GM23338 (cell line): ENCODE measurements at regions not wholly inside any gene's neighbourhood (a gene's known extent, or its start where the extent isn't known, plus 50 kb on each side); places are given as distances from the start of the nearest gene placed in this dataset.

ENCODE experiments used
- ATAC-seq: fragments of 200-7000 bp; cut with Tn5 transposase; 3 replicates; pipeline ENCODE4 v1.9.1; 2020
- DNase-seq: peaks from one replicate; pipeline ENCODE4 v3.0.0-alpha.2; 2015; ENCODE audit warnings: low spot score
- H2AFZ ChIP-seq: fragments of 200-600 bp; sonication (generic); 2 replicates; pipeline ENCODE4 v1.8.0; 2016; ENCODE audit warnings: antibody characterized with exemption, mild to moderate bottlenecking, moderate library complexity
- H3F3A ChIP-seq: fragments of 200-600 bp; sonication (generic); replicated peaks from 2 replicates; pipeline ENCODE4 v1.8.0; 2017; ENCODE audit warnings: antibody characterized with exemption, mixed run types, low read depth
- H3K27ac ChIP-seq: fragments of 200-600 bp; sonication (generic); 2 replicates; pipeline ENCODE4 v1.6.1; 2016; ENCODE audit warnings: low read depth
- H3K27me3 ChIP-seq: fragments of 200-600 bp; sonication (generic); 2 replicates; pipeline ENCODE4 v1.8.0; 2016; ENCODE audit warnings: mild to moderate bottlenecking, mixed run types, moderate library complexity; ENCODE audit not compliant: insufficient read depth
- H3K36me3 ChIP-seq: fragments of 200-600 bp; sonication (generic); 2 replicates; pipeline ENCODE4 v1.8.0; 2016; ENCODE audit warnings: mild to moderate bottlenecking; ENCODE audit not compliant: insufficient read depth
- H3K4me1 ChIP-seq: fragments of 200-600 bp; sonication (generic); 2 replicates; pipeline ENCODE4 v1.8.0; 2016; ENCODE audit warnings: mild to moderate bottlenecking, moderate library complexity; ENCODE audit not compliant: insufficient read depth
- H3K4me2 ChIP-seq: fragments of 200-600 bp; sonication (generic); 2 replicates; pipeline ENCODE4 v1.7.1; 2017; ENCODE audit warnings: mixed run types
- H3K4me3 ChIP-seq: fragments of 200-600 bp; sonication (generic); 2 replicates; pipeline ENCODE4 v1.6.1; 2016; ENCODE audit warnings: mixed run types
- H3K79me2 ChIP-seq: fragments of 200-600 bp; sonication (generic); replicated peaks from 2 replicates; pipeline ENCODE4 v1.8.0; 2017; ENCODE audit warnings: mild to moderate bottlenecking; ENCODE audit not compliant: insufficient read depth
- H3K9me2 ChIP-seq: fragments of 200-600 bp; sonication (generic); 2 replicates; pipeline ENCODE4 v1.8.0; 2017; ENCODE audit not compliant: insufficient read depth
- H4K20me1 ChIP-seq: fragments of 200-600 bp; sonication (generic); replicated peaks from 2 replicates; pipeline ENCODE4 v1.8.0; 2017; ENCODE audit warnings: mild to moderate bottlenecking; ENCODE audit not compliant: insufficient read depth
- H3K27ac Mint-ChIP-seq: 2 replicates; pipeline ENCODE4 v1.8.0; 2020; ENCODE audit warnings: inconsistent platforms, mild to moderate bottlenecking, moderate library complexity, mixed read lengths
- H3K27me3 Mint-ChIP-seq: 3 replicates; pipeline ENCODE4 v1.8.0; 2022; ENCODE audit warnings: low read depth, mild to moderate bottlenecking, moderate library complexity, mixed read lengths, inconsistent platforms; ENCODE audit not compliant: insufficient read depth, poor library complexity
- H3K36me3 Mint-ChIP-seq: 3 replicates; pipeline ENCODE4 v1.8.0; 2021; ENCODE audit warnings: low read depth, mild to moderate bottlenecking, inconsistent platforms, moderate library complexity, mixed read lengths
- H3K4me1 Mint-ChIP-seq: 3 replicates; pipeline ENCODE4 v1.8.0; 2020; ENCODE audit warnings: mild to moderate bottlenecking, inconsistent platforms, mixed read lengths
- H3K4me3 Mint-ChIP-seq: 3 replicates; pipeline ENCODE4 v1.8.0; 2021; ENCODE audit warnings: moderate library complexity, mild to moderate bottlenecking, inconsistent platforms, mixed read lengths
- H3K9me3 Mint-ChIP-seq: 3 replicates; pipeline ENCODE4 v1.8.0; 2020; ENCODE audit warnings: moderate library complexity, mild to moderate bottlenecking, inconsistent platforms, mixed read lengths
- CREB1 ChIP-seq: fragments of 250-450 bp; sonication (Bioruptor Pico); IDR thresholded peaks from 2 replicates; pipeline ENCODE4 v1.5.0; 2020; ENCODE audit warnings: low read depth, mild to moderate bottlenecking, moderate library complexity
- CTCF ChIP-seq, 2 experiments: fragments of 200-600 bp in 1 of 2; sonication (generic) in 1 of 2; conservative IDR thresholded peaks; 2 replicates each; pipeline versions ENCODE4 v1.5.1 to v1.6.1; 2016 to 2017; ENCODE audit warnings: antibody characterized with exemption in 2 of 2, low read depth in 2 of 2, mild to moderate bottlenecking in 2 of 2, moderate library complexity in 1 of 2
- ETS1 ChIP-seq: IDR thresholded peaks from 2 replicates; pipeline ENCODE4 v1.6.1; 2016; ENCODE audit warnings: antibody characterized with exemption
- EZH2 ChIP-seq: fragments of 200-600 bp; sonication (generic); IDR thresholded peaks from one replicate; pipeline ENCODE4 v1.8.0; 2017; ENCODE audit warnings: antibody characterized with exemption, mild to moderate bottlenecking, low read depth; ENCODE audit not compliant: unreplicated experiment
- EZH2phosphoT487 ChIP-seq: fragments of 200-600 bp; sonication (generic); IDR thresholded peaks from one replicate; pipeline ENCODE4 v1.8.1; 2018; ENCODE audit warnings: antibody characterized with exemption; ENCODE audit not compliant: unreplicated experiment
- REST ChIP-seq: IDR thresholded peaks from one replicate; pipeline ENCODE4 v1.6.1; 2018; ENCODE audit warnings: antibody characterized with exemption; ENCODE audit not compliant: unreplicated experiment
- STAT1 ChIP-seq: IDR thresholded peaks from one replicate; pipeline ENCODE4 v1.6.1; 2016; ENCODE audit warnings: antibody characterized with exemption; ENCODE audit not compliant: unreplicated experiment
- ZNF114 ChIP-seq: fragments of 250-450 bp; sonication (Bioruptor Pico); IDR thresholded peaks from 2 replicates; pipeline ENCODE4 v1.5.0; 2020; ENCODE audit warnings: mild to moderate bottlenecking, moderate library complexity

GRCh38 chr1:39116860-39117728 is 87.4 kb upstream of the MACF1 start:
- Mint-ChIP-seq H3K4me1 (peaks cover 18% of the 10 kb centered on the region), H3K9me3 (no peaks in the 10 kb centered on the region), H3K4me3 (no peak overlapping the region), H3K27ac (no peak overlapping the region), H3K27me3 (peaks cover 2% of the 10 kb centered on the region), H3K36me3 (peaks cover 14% of the 10 kb centered on the region)
- DNase-seq (no peak), ATAC-seq (no peak)
- no peaks in the 10 kb centered on the region; the same call in 1 of the 2 replicates for H3F3A ChIP-seq
- peaks cover 51% of the 10 kb centered on the region for H3K4me1 ChIP-seq
- peak overlapping the region; percentile 86; the same call in 1 of the 2 replicates for H3K27ac ChIP-seq
- no peaks in the 10 kb centered on the region for H3K9me2 ChIP-seq
- no peak overlapping the region for H2AFZ ChIP-seq
- H4K20me1 ChIP-seq = peaks cover 48% of the 10 kb centered on the region
- H3K27me3 ChIP-seq = no peaks in the 10 kb centered on the region
- H3K4me3 ChIP-seq = no peak overlapping the region
- peaks cover 100% of the 10 kb centered on the region for H3K79me2 ChIP-seq
- peaks cover 3% of the 10 kb centered on the region for H3K36me3 ChIP-seq
- no peak for TF ChIP-seq CREB1 (CRISPR knock-in tag)
- TF ChIP-seq STAT1 = no peak
- TF ChIP-seq EZH2 = no peak
- TF ChIP-seq ZNF114 (CRISPR knock-in tag) = no peak
- no peak overlapping the region for H3K4me2 ChIP-seq

- no peak overlapping the region for H3K27ac Mint-ChIP-seq
- peaks cover 51% of the 10 kb centered on the region for H4K20me1 ChIP-seq
- peak; percentile 54 for ATAC-seq
- TF ChIP-seq REST (no peak), ETS1 (no peak), EZH2phosphoT487 (no peak), STAT1 (no peak), ZNF114 (CRISPR knock-in tag) (no peak), CTCF (conservative IDR thresholded peaks at IDR 0.05; ENCODE audit: low read depth in 2 of 2) (no peak), EZH2 (no peak)
Observed at GRCh38 chr1:39117899-39118450, 86.5 kb upstream of the MACF1 start.

More at GRCh38 chr1:39117899-39118450, 86.5 kb upstream of the MACF1 start:
- H3K4me1 Mint-ChIP-seq = peaks cover 15% of the 10 kb centered on the region
- H3K27me3 Mint-ChIP-seq = peaks cover 1% of the 10 kb centered on the region
- H3F3A ChIP-seq = no peaks in the 10 kb centered on the region; the same call in 1 of the 2 replicates
- no peaks in the 10 kb centered on the region for H3K27me3 ChIP-seq
- no peak overlapping the region for H3K4me2 ChIP-seq
- H3K9me2 ChIP-seq = no peaks in the 10 kb centered on the region
- H2AFZ ChIP-seq = no peak overlapping the region
- H3K36me3 Mint-ChIP-seq = peaks cover 13% of the 10 kb centered on the region
- DNase-seq = no peak
- peaks cover 100% of the 10 kb centered on the region for H3K79me2 ChIP-seq
- no peaks in the 10 kb centered on the region for H3K9me3 Mint-ChIP-seq
- H3K36me3 ChIP-seq = peaks cover 7% of the 10 kb centered on the region
- H3K4me1 ChIP-seq = peaks cover 43% of the 10 kb centered on the region
- H3K4me3 ChIP-seq = no peak overlapping the region
- no peak overlapping the region for H3K4me3 Mint-ChIP-seq
- H3K27ac ChIP-seq = peak overlapping the region; percentile 86; the same call in 1 of the 2 replicates
